SH-SY5Y (cell line): ENCODE measurements at regions not wholly inside any gene's neighbourhood (a gene's known extent, or its start where the extent isn't known, plus 50 kb on each side); places are given as distances from the start of the nearest gene placed in this dataset.

Experiments
- GATA2 ChIP-seq: IDR thresholded peaks from 2 replicates; pipeline ENCODE4 v1.6.1; 2011; ENCODE audit warnings: mild to moderate bottlenecking, low read depth, low read length
- GATA3 ChIP-seq: IDR thresholded peaks from 2 replicates; pipeline ENCODE4 v1.6.1; 2011; ENCODE audit warnings: low read depth, mild to moderate bottlenecking, low read length, moderate library complexity

DNA sequence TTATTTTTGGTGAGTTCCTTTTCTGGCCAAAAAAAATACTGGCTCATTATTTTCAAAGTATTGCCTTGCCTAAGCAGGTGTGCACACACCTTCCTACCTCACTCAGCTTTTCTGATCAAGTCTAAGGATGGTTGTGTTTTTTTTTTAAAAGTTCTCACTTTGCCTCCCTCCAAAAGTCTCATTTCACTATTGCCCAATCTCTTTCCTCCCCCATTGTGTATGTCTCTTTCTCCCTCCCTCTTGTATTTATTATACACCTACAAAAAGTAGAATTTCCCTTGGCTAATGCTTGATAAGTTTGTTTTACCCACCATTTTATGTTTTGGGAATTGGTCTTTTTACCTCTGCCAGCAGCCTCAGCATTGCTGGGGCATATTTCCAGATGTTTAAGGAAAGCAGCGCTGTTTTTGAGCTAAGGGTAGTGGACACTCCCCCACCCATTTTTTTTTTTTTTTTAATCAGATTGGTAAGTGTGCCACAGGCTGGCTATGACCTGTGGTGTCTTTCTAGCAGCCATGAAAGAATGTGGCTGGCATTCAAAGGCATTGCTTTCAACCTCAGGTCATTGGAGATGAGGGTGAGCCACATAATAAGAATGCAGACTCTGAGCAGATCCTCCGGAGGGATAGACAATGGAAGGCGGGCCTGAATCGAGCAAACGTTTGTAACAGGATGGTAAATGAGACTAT lies 668.6 kb downstream of the UTRN start:
- TF ChIP-seq GATA2 (no peak), GATA3 (no peak)

DNA sequence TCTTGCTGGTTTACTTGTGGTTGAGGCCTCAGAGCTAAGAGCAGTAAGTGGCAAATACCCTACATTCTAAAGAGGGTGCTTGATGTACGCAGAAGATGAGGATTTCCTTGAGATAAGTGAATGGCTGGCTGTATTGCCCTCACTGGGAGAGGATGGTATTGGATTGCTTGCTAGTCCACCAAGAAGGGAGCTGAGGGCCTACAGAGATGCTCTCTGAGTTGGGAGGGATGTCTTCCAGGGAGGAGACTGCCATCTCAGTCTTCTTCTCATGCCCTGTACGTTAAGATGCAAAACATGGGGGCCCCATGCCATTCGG lies 669.1 kb downstream of the UTRN start:
- TF ChIP-seq GATA3 (no peak), GATA2 (no peak)

DNA sequence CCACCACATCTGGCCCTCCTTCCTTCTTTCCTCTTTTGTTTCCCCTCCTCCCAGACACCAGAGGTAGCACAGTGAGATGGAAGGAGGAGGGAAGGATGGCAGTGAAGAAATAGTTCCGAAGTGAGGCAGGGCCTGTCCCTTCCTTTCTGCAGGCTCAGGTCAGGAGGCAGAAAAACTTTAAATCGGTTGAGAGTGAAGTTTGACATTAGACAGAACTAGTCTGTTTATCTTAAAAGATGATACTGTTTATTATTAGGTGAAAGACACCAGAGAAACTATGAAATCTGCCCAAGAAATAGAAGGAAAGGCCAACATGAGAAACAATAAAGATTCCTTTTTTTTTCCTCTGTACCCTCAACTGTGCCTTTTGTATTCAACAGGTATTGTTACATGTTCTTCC lies 670.3 kb downstream of the UTRN start:
- no peak for TF ChIP-seq GATA3

DNA sequence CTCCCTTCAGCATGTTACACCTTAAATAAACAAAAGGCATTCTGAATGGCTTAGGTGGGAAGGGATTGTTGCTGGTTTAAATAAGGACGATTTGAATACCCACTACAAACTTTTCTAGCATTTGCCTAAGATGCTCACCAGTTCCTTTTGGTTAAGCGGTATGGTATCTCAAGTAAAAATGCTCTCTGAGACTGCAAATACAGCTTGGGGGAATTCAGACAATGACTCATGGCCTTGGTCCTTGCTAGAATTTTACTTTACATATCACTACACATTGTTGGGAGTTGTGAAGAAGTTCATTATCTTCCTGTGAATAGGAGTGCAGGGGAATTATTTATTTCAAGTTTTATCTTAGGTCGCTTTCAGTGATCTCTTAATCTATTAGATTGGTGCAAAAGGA lies 670.7 kb downstream of the UTRN start:
- no peak for TF ChIP-seq GATA3
- no peak for TF ChIP-seq GATA2

DNA sequence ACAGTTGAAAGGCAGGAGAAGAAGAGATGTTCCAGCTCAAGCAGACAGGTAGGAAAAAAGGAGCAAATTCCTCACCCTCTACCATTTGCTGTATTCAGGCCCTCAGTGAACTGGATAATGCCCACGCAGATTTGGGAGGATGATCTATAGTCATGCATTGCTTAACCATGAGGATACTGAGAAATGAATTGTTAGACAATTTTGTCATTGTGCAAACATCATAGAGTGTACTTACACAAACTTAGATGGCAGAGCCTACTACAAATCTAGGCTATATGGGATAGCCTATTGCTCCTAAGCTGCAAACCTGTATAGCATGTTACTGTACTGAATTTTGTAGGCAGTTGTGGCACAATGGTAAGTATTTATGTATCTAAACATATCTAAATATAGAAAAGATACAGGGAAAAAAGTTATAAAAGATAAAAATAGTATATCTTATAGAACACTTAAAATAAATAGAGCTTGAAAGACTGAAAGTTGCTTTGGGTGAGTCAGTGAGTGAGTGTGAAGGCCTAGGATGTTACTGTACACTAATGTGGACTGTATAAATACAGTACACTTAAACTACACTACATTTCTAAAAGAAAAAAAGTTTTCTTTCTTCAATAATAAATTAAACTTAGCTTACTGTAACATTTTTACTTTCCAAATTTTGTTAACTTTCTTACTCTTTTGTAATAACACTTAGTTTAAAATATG lies 672.3 kb downstream of the UTRN start:
- TF ChIP-seq GATA2 (no peak), GATA3 (no peak)

DNA sequence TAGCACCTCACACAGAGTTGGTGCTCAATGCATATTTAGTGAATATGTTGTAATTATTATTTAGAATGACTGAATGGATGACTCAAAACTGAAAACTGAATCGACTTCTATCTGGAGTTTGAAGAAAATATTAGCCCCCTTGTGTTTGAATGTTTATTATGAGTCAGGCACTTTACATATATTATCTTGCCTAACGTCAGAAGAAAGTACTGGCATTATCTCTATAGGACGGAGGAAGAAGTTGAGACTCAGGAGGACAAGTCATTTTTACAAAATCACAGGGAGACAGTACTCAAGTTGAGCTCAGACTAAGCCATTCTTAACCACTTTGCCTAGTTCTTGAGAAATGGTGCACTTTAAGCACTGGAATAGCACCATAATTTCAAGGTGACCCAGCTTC lies 684.0 kb downstream of the UTRN start:
- TF ChIP-seq GATA2, result no peak
- no peak for TF ChIP-seq GATA3

DNA sequence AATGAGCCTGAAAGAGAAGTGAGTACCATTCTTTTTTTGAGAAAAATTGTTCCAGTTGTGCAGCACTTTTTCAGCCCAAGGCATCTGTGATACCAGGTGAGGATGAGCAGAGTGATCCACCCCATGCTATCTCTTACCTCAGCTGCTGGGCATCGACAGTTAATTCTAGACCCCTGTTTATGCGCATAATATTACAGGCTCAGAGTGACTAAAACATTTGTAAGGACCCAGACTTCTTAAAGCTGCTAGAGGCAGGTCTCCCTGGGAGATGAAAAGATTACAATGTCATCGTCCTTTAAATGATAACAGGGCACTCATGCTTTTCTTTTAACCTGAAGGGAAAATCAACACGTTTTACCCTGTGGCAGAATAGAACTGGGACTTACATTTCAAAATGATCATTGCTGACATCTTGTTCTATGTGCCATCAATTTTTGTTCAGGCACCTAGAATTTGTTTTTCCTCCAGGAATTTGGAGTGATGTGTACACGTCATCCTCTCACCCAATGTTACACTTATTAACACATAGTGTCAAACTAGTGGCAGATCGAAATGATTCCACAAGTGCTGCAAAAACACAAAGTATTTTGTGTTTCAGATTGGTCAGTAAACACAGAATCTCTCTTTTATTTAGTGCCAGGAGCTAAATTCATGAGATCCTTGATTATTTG lies 684.6 kb downstream of the UTRN start:
- TF ChIP-seq GATA2, result no peak

DNA sequence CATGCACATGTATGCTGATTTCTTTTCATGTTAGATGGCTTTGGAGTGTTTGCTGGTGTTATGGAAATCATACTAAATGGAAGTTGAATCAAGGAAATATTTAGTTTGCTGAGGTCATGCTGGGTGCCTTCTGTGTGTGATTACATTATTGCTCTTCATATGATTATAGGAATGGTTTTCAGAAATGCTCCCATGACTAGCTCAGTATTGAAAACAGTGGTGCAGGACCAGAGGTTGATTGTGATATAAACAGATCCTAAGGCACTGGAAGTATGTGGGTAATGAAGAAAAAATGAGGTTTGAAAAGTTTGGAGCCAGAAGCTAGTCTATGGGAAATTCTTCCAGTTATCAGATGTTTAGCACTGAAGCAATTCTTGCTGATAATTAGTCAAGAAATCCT lies 693.1 kb downstream of the UTRN start:
- TF ChIP-seq GATA2 (no peak), GATA3 (no peak)

DNA sequence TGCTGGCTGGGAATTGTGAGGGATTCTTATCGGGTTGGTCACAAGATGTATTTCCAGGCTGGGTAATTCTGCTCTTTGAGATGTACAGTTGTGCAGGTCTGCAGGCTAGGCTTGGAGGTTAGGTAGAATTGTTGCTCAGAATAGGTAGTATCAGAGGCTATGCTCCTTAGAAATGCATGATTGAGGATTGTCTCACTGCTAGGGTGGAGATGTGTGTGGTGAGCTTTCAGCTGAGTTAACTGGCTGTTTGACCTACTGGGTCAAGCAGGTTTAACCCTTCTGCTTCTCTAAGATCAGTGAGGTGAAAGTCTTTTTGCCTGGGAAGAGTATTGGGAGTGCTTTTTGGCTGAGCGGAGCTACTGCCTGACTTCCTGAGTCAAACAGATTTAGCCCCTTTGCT lies 701.1 kb downstream of the UTRN start:
- no peak for TF ChIP-seq GATA3

DNA sequence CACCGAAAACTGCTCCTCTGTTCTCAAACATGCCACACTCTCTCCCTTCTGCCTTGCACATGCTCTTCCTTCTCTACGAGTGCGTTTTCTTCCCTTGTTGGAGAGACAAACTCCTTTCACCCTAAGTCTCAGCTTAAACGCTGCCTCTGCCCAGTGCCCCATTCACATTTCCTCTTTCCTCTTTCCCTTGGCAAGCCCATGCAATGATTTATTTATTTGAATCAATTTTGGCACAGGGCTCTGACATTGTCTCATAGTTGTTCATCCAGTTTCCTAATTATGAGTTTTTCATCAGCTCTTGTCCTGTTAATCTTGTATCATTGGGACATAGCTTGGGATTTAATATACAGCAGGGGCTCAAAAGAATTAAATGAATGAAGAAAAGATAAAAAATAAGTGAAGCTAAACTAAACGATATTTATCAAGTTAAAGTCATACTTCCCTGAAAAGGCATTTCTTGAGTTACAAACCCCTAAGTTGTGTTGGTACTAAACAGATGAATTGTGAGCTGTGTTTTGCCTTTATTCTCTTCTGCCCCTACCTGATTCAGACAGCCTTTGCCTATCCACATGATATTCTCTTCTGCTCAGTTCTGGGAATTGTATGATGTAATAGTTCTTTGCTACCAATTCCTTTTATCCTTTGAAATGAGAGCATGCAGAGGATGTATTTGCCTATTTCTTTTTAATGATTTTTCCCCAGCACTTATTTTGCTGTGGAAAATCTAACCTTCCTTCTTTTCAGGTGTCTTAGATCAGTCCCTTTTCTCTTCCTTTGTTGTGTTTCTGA lies 704.4 kb downstream of the UTRN start:
- TF ChIP-seq GATA3 (no peak), GATA2 (no peak)

DNA sequence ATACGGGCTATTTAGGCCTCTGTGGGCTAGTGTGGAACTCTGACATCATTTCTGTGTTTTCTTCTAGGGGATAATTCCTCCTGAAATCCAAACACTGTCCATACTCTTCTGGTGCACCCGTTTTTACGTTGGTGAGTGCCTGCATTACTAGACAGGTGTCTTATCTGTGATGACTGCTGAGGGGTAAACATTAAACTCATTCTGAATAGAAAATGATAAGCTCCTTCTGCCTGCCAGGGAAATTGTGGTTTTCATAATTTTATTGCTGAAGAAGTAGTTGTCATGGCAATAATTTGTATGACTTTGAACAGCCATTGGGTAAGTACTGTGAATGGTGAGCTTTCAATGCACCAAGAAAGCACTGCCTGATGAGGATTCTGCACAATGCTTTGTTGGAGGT lies 705.6 kb downstream of the UTRN start:
- TF ChIP-seq GATA2 (no peak), GATA3 (no peak)

DNA sequence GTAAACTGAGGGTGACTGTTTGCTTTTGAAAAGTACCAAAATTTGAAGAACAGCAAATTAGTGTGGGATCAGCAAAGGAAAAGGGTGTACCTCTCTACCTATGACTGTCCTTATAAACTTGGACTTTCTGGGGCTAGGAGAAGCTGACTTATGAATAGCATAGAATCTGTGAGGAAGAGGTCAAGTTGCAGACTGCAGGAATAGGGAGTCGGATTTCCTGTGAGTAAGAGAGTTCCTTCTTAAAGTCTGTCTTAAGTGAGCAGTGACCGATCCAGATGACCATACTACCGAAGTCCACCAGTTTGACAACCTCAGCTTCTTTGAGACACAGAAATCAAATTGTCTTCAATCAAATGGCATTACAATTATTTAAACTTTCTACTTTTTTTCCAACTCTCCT lies 708.7 kb downstream of the UTRN start:
- TF ChIP-seq GATA3 (no peak), GATA2 (no peak)

DNA sequence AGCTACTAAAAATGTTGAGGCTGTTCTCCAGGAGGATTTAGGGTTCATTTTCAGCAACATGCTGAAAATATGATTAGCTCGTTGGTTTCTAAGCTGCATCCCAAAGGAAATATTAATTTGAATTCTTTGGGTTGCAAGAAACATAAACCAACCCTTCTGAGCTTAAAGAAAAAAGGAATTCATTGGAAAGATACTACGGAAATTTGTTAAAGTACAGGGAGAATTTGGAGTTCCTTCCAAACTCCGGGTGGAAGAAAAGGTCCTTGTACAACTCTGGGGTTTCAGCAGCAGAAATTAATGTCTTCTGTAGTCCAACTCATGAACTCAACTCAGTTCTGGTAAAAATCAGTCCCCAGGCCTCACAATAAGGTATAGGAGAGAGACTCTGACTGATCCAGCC lies 712.9 kb downstream of the UTRN start:
- no peak for TF ChIP-seq GATA3
- TF ChIP-seq GATA2, result no peak

DNA sequence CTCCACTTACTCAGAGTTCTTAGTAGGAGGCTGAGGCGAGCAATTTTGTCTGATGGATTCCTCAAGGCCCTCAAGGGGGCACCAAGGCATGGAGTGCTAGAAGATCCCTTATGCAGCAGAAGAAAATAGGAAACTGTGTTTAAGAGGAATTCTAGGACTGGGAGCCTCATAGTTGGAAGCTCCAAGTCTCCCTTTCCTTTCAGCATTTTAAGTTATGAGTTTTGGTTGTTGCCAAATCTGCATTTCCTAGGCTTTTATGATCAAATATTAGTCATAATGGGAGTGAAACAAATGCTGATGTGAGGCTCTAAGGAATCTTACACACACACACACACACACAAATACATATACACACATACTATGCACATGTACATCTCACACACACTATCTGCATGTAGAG lies 714.0 kb downstream of the UTRN start:
- no peak for TF ChIP-seq GATA3
- TF ChIP-seq GATA2, result no peak

DNA sequence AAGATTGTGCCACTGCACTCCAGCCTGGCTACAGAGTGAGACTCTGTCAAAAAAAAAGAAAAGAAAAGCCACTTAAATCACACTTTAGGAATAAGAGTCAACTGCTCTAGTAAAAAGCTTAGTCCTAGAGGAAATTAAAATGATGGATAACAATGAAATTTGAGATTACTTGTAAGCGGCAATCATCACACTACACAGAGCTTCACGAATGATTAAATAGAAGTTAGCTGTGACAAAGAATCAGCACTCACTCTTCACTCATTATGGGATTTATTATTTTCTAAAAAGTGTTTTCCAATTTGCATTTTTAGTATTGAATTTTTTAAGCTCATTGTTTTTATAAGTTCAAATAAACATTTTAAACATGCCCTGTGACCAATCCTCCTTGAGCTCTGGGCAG lies 718.0 kb downstream of the UTRN start:
- TF ChIP-seq GATA2, result no peak
- no peak for TF ChIP-seq GATA3
